HFF-Myc (cell line): ENCODE measurements at regions not wholly inside any gene's neighbourhood (a gene's known extent, or its start where the extent isn't known, plus 50 kb on each side); places are given as distances from the start of the nearest gene placed in this dataset.

Experiments
- DNase-seq: peaks from one replicate; pipeline ENCODE4 v3.0.0-alpha.2; 2011; ENCODE audit warnings: low read depth; ENCODE audit errors: extremely low read depth
- H3K4me3 ChIP-seq: replicated peaks from 2 replicates; pipeline ENCODE4 v1.5.1; 2011; ENCODE audit warnings: low read depth, mild to moderate bottlenecking, control low read depth, low read length
- CTCF ChIP-seq: IDR thresholded peaks from 2 replicates; pipeline ENCODE4 v1.5.1; 2012; ENCODE audit warnings: mild to moderate bottlenecking, low read depth, low read length, control low read depth; ENCODE audit errors: missing control alignments

- H3K4me3 ChIP-seq, result no peak overlapping the region
- DNase-seq, result no peak
- no peak for TF ChIP-seq CTCF
Measured at GRCh38 chr1:187338762-187339412, 510.1 kb downstream of the PLA2G4A start.

DNA sequence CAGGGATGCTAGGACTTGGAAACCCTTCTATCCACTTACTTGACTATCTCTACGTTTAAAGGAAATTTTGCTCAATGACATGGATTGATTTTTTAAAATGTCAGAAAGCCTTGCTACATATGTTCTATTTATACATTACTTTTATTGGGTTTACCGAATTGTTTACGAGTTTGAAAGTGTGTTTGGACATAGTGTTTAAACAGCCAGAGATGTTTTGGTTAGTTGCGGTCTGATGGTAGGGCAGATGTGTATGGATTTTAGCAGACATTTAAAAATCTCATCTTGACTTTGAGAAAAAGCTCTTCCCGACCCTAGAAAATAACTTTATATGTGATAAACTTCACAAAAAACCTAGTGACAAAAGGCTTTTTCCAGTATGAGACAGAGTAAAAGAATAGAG lies 513.7 kb downstream of the PLA2G4A start:
- H3K4me3 ChIP-seq, result no peak overlapping the region
- TF ChIP-seq CTCF, result no peak
- no peak for DNase-seq

DNA sequence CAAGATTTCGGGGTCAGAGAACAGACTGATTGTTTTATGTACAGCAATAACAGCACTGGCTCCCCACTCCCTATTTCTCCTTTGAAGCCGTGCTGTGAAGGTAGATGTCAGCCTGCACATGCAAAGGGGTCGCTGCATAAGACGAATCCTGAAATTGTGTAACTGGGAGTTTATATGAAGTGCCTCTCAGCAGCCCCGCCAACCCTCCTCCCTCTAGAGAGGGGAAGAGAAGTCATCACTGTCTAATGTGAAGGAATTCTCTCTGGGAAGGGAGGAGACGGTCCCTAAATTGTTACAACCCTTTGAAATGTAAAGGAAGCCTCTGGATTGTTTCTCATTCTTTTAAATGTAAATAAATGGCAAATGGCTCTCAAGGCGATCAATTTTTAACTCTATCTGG lies 545.3 kb downstream of the PLA2G4A start:
- TF ChIP-seq CTCF, result no peak
- H3K4me3 ChIP-seq, result no peak overlapping the region
- DNase-seq, result no peak

DNA sequence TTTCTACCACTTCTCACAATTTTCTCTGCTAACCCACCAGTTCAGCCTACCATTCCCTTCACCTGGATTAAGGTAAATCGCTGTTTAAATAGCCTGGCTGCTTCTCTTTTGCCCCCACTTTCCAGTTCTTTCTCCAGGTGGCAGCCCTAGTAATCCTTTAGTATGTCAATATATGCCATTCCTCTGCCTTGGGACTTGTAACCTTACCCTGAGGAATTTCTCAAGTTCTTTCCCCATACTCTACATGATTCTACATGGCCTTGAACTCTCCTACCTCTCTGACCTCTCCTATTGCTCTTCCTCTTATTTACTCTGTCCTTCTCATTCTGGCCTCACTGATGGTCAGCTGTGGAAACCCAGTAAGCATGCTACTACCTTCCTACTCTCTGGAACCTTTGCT lies 546.0 kb downstream of the PLA2G4A start:
- no peak overlapping the region for H3K4me3 ChIP-seq
- TF ChIP-seq CTCF, result no peak
- no peak for DNase-seq

DNA sequence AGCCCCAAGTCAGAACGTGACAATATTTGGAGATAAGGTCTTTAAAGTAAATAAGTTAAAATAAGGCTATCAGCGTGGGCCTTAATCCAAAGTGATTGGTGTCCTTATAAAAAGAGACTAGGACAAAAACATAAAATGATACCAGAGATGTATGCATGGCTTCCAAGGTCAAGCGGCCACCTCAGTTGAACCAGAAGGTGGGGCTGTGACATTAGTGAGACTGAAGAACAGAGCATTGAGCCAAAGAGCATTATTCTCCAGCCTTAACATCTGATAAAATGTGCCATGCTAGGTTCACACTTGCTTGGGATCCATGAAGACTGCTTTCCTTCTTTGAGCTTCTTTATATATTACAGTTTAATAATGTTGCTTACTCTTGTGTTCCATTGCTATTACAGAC lies 554.6 kb downstream of the PLA2G4A start:
- H3K4me3 ChIP-seq, result no peak overlapping the region
- DNase-seq, result no peak
- TF ChIP-seq CTCF, result no peak

DNA sequence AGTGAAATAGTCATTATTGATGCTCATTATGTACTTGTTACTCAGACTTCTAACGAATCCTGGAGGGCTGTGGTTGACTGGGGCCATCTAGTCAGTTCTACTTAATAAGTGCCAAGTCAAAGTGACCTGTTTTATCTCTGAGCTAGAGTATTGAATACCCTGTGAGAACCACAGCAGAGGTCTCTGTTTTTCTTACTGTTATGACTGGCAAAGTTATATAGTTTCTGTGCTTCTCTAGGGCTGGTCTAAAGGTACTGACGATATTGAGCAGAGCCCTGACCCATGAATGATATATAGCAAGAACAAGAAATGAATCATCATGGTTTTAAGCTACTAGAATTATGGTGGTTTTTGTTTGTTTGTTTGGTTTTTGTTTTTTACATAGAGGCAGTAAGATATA lies 555.8 kb downstream of the PLA2G4A start:
- no peak for DNase-seq
- no peak for TF ChIP-seq CTCF
- no peak overlapping the region for H3K4me3 ChIP-seq

DNA sequence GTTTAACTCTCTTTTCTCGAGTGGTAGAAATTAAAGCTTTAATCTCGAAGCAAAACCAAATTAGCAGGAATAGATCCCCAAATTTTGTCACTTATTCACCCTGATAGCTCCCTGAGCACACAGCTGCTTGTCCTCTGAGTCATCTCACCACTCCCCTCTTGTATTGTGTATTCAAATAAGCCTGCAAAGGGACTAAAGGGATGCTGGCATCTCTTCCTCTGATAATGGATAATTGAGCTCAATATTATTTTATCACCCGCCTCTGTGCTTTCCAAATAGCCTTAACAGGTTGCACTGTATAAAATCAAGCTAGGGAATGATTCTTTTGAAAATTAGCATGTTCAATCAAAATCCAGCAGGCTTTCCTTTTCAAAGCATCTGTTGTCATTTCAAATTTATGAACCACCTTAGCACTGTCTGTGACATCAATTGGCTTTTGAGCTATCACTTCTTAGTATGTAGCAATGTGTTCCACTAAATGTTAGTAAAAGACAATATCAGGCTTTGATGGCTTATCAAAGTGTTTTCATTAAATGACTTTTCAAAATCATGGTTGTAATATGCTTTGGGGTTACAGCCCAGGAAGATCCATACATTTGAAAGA lies 561.6 kb downstream of the PLA2G4A start:
- DNase-seq, result no peak
- no peak for TF ChIP-seq CTCF

More for the DNA sequence above, 561.6 kb downstream of the PLA2G4A start:
- no peak overlapping the region for H3K4me3 ChIP-seq
